GM12873 (cell line): ENCODE measurements at regions not wholly inside any gene's neighbourhood (a gene's known extent, or its start where the extent isn't known, plus 50 kb on each side); places are given as distances from the start of the nearest gene placed in this dataset.

Experiments used
- TF ChIP-seq, protein P1 (sequence below): IDR thresholded peaks from 2 replicates; pipeline ENCODE4 v1.5.1; 2012; ENCODE audit warnings: low read depth, mild to moderate bottlenecking, moderate library complexity, low read length, control low read depth; ENCODE audit not compliant: insufficient read depth; ENCODE audit errors: missing control alignments

DNA sequence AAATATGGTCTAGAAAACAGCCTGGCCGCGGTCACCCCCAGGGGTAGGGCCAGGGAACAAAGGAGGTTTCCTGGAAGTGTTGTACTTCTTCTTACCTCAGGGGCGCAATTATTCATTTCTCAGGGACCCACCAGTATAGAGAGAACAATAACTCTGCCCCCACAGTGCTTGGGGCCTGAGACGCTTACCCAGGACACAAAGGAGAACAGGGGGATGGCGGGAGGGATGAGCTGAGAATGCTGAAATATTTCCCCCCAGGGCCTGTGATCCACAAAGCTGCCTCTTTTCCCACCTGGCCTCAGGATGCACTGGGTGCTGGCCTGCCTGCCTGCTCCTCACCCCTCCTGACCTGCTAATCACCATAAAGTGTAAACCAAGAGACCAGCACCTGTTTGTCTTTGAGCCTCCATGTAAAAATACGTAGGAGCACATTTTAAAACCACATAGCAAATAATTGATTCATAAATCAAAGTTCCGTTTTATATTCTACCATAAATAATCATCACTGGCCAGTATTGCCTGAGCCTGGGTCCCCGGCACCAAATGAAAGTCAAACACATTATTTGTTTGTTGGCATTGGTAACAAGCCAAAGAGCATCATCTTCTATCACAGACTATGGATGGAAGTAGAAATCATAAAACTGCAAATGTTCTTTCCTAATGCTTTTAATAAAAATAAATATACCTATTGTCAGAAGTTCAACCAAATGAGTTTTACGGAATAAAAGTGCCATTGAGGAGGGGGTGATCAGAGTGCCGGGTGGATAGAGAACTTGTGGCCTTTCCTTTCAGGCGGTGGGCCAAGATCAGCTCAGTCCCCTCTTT lies 67.3 kb upstream of the RMDN2 start:
- TF ChIP-seq, protein P1, sequence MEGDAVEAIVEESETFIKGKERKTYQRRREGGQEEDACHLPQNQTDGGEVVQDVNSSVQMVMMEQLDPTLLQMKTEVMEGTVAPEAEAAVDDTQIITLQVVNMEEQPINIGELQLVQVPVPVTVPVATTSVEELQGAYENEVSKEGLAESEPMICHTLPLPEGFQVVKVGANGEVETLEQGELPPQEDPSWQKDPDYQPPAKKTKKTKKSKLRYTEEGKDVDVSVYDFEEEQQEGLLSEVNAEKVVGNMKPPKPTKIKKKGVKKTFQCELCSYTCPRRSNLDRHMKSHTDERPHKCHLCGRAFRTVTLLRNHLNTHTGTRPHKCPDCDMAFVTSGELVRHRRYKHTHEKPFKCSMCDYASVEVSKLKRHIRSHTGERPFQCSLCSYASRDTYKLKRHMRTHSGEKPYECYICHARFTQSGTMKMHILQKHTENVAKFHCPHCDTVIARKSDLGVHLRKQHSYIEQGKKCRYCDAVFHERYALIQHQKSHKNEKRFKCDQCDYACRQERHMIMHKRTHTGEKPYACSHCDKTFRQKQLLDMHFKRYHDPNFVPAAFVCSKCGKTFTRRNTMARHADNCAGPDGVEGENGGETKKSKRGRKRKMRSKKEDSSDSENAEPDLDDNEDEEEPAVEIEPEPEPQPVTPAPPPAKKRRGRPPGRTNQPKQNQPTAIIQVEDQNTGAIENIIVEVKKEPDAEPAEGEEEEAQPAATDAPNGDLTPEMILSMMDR, result no peak

DNA sequence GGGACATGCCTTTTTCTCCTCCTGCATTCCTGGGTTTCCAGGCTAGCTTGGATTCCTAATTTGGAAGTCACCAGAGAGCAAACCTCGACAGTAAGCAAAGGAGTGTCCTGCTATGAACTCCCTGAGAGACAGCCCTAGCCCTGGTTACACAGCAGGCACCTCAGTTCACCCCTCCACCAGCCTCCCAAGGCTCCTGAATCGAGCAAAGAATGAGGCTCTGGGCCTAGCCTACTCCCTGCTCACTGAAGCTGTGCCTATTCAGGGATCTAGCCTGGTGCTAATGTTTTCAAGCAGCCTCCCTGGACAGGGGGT lies 66.7 kb upstream of the RMDN2 start:
- TF ChIP-seq, protein P1, result no peak

DNA sequence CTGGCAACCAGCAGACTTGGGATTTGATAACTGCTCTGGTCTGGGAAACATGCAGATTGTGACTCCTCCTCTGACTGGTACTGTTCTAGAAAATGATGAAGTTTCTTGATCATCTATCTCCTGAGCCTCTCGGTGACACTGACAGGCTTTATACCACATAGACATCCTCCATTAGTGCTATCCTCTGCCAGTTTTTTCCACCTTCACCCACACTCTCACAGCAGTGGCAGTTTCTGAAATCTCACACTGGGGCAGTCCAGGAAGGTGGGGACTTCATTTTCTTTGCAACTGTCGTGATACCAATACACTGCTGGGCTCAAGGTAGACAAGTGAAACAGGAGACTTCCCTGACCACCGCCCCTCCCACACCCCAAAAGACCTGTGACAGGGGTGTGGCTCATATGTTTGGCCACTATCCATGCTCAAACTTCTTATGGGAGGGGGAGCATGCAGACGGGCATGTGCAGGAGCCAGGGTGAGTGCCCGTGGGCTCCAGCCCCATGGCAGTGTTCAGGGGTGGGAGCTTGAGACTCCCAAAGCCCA lies 66.3 kb upstream of the RMDN2 start:
- TF ChIP-seq, protein P1, result no peak

DNA sequence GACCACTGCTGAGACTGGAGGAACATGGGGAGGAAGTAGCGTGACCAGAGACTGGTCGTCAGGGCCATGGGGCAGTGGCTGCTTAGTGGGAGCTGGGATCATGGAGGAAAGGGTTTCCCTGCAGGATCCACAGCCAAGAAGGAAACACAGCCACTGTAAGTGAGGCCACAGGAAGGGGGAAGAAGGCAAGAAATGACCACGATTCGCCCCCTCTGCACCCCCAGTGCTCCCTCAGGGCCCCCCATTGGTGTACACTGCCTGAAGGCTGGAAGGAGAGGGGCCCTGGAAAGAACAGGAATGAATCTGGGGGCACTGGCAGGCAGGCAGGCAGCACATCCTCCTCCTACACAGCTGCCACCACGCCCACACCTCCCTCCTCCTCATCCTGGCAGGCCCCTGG lies 62.5 kb upstream of the RMDN2 start:
- TF ChIP-seq, protein P1, result no peak

DNA sequence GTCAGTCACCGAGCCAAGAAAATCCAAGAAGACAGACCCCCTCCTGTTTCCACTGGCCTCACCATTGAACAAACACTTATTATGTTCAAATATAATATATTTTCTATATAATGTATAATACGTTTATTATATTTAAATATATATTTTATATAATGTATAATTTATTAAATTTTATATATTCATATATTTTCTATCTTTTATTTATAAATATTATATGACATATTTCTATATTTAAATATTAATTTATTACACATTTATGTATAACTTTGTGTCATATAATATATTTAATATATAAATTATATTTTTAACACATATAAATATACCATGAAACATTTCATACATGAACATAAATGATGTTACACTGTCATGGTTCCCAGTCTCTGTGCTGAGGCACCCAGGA lies 60.9 kb upstream of the RMDN2 start:
- TF ChIP-seq, protein P1, result no peak

DNA sequence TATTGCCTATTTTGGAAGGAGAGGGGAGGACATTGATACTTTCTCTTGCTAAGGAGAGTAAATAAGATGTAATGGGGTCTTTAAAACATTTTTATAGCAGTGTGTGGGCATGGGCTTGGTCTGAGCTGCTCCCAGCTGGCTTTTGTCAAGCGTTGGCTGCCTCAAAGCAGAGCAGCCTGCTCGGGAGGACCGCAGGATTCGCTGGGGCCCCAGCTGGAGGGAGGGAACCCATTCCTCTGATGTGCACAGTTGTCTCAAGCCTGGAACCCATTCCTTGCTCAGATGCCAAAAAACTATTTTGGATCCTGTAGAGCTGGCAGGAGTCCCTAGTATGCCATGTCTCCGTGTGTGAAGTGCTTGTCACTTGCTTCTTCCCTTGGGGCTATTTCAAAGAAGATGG lies 59.4 kb upstream of the RMDN2 start:
- TF ChIP-seq, protein P1, result no peak

DNA sequence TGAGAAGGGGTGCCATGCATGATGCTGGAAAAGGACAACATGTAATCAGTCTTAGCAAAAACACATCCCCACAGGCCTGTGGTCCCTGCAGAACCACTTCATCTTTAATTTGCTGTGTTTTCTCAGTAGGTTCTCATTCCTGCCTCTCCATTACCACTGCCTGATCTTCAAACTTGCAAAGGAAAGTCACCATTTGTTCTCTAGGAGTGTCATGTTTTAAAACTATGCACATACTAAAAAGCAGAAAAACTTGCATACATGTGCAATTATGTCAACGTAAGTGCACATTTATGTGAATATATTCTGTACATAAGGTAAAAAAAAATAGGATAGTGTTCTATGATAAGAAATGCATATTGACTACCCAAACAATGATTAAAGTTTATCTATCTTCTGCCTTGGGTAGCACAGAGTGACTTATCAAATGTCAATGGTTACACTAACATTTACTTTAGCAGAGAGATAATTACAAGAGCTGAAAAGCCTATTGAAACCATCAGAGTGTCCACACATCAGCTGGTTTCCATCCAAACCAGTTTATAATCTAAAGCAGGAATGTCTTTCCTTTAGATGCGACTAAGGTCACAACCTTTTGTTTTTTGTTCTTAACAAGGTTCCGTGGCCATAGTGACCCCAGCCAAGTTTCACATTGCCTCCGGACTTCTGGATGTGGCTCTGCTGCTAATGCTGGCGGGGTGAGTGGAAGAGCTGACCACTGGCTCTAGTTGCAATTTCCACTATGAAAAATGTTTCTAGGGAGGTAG lies 58.7 kb upstream of the RMDN2 start:
- TF ChIP-seq, protein P1, result no peak
